NT2/D1 (cell line): ENCODE measurements at regions not wholly inside any gene's neighbourhood (a gene's known extent, or its start where the extent isn't known, plus 50 kb on each side); places are given as distances from the start of the nearest gene placed in this dataset.
A peak's percentile ranks its signal among the peaks of the same experiment; 100 is the strongest.
"Not testable (repeated sequence)": the region's sequence is repeated elsewhere in the genome, so short reads cannot be mapped to it uniquely, and the experiment has no call there.

ENCODE experiments used
- DNase-seq: peaks from one replicate; pipeline ENCODE4 v3.0.0-alpha.2; 2011; ENCODE audit warnings: low read depth, low spot score
- H3K27me3 ChIP-seq: 2 replicates; pipeline ENCODE4 v1.6.0; 2011; ENCODE audit warnings: mild to moderate bottlenecking; ENCODE audit not compliant: insufficient read length, insufficient read depth
- H3K36me3 ChIP-seq: 2 replicates; pipeline ENCODE4 v1.6.1; 2011; ENCODE audit warnings: mild to moderate bottlenecking, low read length, mixed read lengths; ENCODE audit not compliant: insufficient read depth, insufficient read length
- H3K4me1 ChIP-seq: 2 replicates; pipeline ENCODE4 v1.5.1; 2011; ENCODE audit not compliant: insufficient read depth, insufficient read length
- H3K4me3 ChIP-seq: 2 replicates; pipeline ENCODE4 v1.5.1; 2011; ENCODE audit warnings: low read depth; ENCODE audit not compliant: insufficient read length
- H3K9ac ChIP-seq: 2 replicates; pipeline ENCODE4 v1.6.0; 2011; ENCODE audit warnings: low read depth; ENCODE audit not compliant: insufficient read length
- H3K9me3 ChIP-seq: 2 replicates; pipeline ENCODE4 v1.5.1; 2011; ENCODE audit warnings: mild to moderate bottlenecking, low read length; ENCODE audit not compliant: insufficient read depth
- SUZ12 ChIP-seq: IDR thresholded peaks from 2 replicates; pipeline ENCODE4 v1.6.1; 2011; ENCODE audit not compliant: insufficient read length, insufficient read depth; ENCODE audit errors: extremely low read depth
- YY1 ChIP-seq: IDR thresholded peaks from 2 replicates; pipeline ENCODE4 v1.6.1; 2011; ENCODE audit not compliant: insufficient read length, insufficient read depth
- ZNF274 ChIP-seq: IDR thresholded peaks from 2 replicates; pipeline ENCODE4 v1.6.1; 2011; ENCODE audit warnings: mild to moderate bottlenecking, low read depth, low read length

GRCh38 chrX:109886122-109886761, 116.7 kb upstream of the TMEM164 start:
- H3K27me3 ChIP-seq, result no peaks in the 10 kb centered on the region
- H3K9me3 ChIP-seq, result no peaks in the 10 kb centered on the region
- H3K4me1 ChIP-seq, result no peaks in the 10 kb centered on the region
- DNase-seq, result peak; percentile 33
- H3K36me3 ChIP-seq, result no peaks in the 10 kb centered on the region
- H3K4me3 ChIP-seq, result no peak overlapping the region
- H3K9ac ChIP-seq, result no peak overlapping the region
- no peak for TF ChIP-seq ZNF274
- no peak for TF ChIP-seq YY1
- no peak for TF ChIP-seq SUZ12

GRCh38 chrX:109889289-109890006, 113.5 kb upstream of the TMEM164 start:
- no peaks in the 10 kb centered on the region for H3K36me3 ChIP-seq
- no peak overlapping the region for H3K9ac ChIP-seq
- no peaks in the 10 kb centered on the region for H3K27me3 ChIP-seq
- H3K9me3 ChIP-seq, result no peaks in the 10 kb centered on the region
- no peak for DNase-seq
- TF ChIP-seq ZNF274 (no peak), SUZ12 (no peak), YY1 (no peak)
- no peaks in the 10 kb centered on the region for H3K4me1 ChIP-seq
- no peak overlapping the region for H3K4me3 ChIP-seq

GRCh38 chrX:109890300-109890699, 112.6 kb upstream of the TMEM164 start:
- Histone ChIP-seq H3K4me1 (no peaks in the 10 kb centered on the region), H3K9ac (no peak overlapping the region), H3K4me3 (no peak overlapping the region), H3K9me3 (no peaks in the 10 kb centered on the region), H3K27me3 (no peaks in the 10 kb centered on the region), H3K36me3 (no peaks in the 10 kb centered on the region)
- TF ChIP-seq ZNF274 (no peak), SUZ12 (no peak), YY1 (no peak)
- no peak for DNase-seq

GRCh38 chrX:109890910-109891502, 111.9 kb upstream of the TMEM164 start:
- Histone ChIP-seq H3K4me1 (no peaks in the 10 kb centered on the region), H3K4me3 (no peak overlapping the region), H3K9ac (no peak overlapping the region), H3K36me3 (no peaks in the 10 kb centered on the region), H3K27me3 (no peaks in the 10 kb centered on the region), H3K9me3 (no peaks in the 10 kb centered on the region)
- peak; percentile 72 for DNase-seq
- TF ChIP-seq ZNF274, result no peak
- no peak for TF ChIP-seq SUZ12
- TF ChIP-seq YY1, result no peak

GRCh38 chrX:109896024-109896423, 106.9 kb upstream of the TMEM164 start:
- H3K9me3 ChIP-seq, H3K27me3 ChIP-seq, H3K4me1 ChIP-seq, DNase-seq, H3K36me3 ChIP-seq, H3K4me3 ChIP-seq, H3K9ac ChIP-seq: not testable (repeated sequence)

GRCh38 chrX:109902665-109903064, 100.2 kb upstream of the TMEM164 start:
- no peaks in the 10 kb centered on the region for H3K27me3 ChIP-seq
- no peak overlapping the region for H3K4me3 ChIP-seq

GRCh38 chrX:109911046-109911445, 91.9 kb upstream of the TMEM164 start:
- Histone ChIP-seq H3K9ac (no peak overlapping the region), H3K4me1 (no peaks in the 10 kb centered on the region), H3K27me3 (no peaks in the 10 kb centered on the region), H3K4me3 (no peak overlapping the region), H3K36me3 (no peaks in the 10 kb centered on the region), H3K9me3 (no peaks in the 10 kb centered on the region)
- no peak for TF ChIP-seq YY1
- no peak for TF ChIP-seq SUZ12
- TF ChIP-seq ZNF274, result no peak
- no peak for DNase-seq

More at GRCh38 chrX:109902665-109903064, 100.2 kb upstream of the TMEM164 start:
- no peaks in the 10 kb centered on the region for H3K9me3 ChIP-seq
- TF ChIP-seq YY1 (no peak), SUZ12 (no peak), ZNF274 (no peak)
- no peak for DNase-seq
- H3K36me3 ChIP-seq, result no peaks in the 10 kb centered on the region
- H3K4me1 ChIP-seq, result no peaks in the 10 kb centered on the region
- H3K9ac ChIP-seq, result no peak overlapping the region

GRCh38 chrX:109912993-109913392, 89.9 kb upstream of the TMEM164 start:
- DNase-seq, H3K4me3 ChIP-seq, H3K9me3 ChIP-seq, H3K4me1 ChIP-seq, H3K36me3 ChIP-seq, H3K9ac ChIP-seq, H3K27me3 ChIP-seq: not testable (repeated sequence)
